Prostate gland (tissue), 2 donors: ENCODE measurements at regions not wholly inside any gene's neighbourhood (a gene's known extent, or its start where the extent isn't known, plus 50 kb on each side); places are given as distances from the start of the nearest gene placed in this dataset.

Source experiments
- POLR2A ChIP-seq: fragments of 450-650 bp; IDR thresholded peaks from one replicate; pipeline ENCODE4 v1.6.1; 2016; ENCODE audit warnings: antibody characterized with exemption, mild to moderate bottlenecking
- POLR2AphosphoS5 ChIP-seq: sonication (generic); formaldehyde crosslinking; IDR thresholded peaks from one replicate; pipeline ENCODE4 v1.6.1; 2017; ENCODE audit warnings: antibody characterized with exemption
- TF ChIP-seq, protein P1 (sequence below), 4 experiments: fragments of 200-600 bp in 2 of 4; fragments of 450-650 bp in 2 of 4; sonication (generic) in 2 of 4; IDR thresholded peaks; 1 replicate in 3 of 4; 2 replicates in 1 of 4; pipeline ENCODE4 v1.5.1; 2016 to 2019; ENCODE audit warnings: antibody characterized with exemption in 4 of 4, mild to moderate bottlenecking in 2 of 4, moderate library complexity in 2 of 4

DNA sequence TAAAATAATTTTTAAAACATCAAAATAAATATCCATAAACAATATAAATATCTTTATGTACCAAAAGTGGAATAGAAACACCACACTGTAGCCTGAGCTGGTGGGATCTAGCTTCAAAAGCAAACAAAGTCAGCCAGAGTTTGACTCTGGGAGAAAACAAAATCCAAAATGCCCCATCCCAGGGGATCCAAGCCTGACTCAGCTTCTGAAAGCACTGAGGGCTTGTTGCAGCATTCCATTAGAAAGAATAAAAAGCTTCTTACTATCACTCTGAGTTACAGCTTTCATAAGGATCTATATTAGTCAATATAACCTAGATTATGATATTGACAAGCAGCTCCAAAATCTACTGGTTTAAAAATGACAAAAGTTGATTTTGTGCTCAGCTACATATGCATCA, 149.7 kb upstream of the ANKRD50 start:
- TF ChIP-seq POLR2A: no peak
- TF ChIP-seq, protein P1, sequence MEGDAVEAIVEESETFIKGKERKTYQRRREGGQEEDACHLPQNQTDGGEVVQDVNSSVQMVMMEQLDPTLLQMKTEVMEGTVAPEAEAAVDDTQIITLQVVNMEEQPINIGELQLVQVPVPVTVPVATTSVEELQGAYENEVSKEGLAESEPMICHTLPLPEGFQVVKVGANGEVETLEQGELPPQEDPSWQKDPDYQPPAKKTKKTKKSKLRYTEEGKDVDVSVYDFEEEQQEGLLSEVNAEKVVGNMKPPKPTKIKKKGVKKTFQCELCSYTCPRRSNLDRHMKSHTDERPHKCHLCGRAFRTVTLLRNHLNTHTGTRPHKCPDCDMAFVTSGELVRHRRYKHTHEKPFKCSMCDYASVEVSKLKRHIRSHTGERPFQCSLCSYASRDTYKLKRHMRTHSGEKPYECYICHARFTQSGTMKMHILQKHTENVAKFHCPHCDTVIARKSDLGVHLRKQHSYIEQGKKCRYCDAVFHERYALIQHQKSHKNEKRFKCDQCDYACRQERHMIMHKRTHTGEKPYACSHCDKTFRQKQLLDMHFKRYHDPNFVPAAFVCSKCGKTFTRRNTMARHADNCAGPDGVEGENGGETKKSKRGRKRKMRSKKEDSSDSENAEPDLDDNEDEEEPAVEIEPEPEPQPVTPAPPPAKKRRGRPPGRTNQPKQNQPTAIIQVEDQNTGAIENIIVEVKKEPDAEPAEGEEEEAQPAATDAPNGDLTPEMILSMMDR (IDR thresholded peaks at IDR 0.05): no peak
- no peak for TF ChIP-seq POLR2AphosphoS5
